ENCODE measurements at regions not wholly inside any gene's neighbourhood (a gene's known extent, or its start where the extent isn't known, plus 50 kb on each side); places are given as distances from the start of the nearest gene placed in this dataset.

DNA sequence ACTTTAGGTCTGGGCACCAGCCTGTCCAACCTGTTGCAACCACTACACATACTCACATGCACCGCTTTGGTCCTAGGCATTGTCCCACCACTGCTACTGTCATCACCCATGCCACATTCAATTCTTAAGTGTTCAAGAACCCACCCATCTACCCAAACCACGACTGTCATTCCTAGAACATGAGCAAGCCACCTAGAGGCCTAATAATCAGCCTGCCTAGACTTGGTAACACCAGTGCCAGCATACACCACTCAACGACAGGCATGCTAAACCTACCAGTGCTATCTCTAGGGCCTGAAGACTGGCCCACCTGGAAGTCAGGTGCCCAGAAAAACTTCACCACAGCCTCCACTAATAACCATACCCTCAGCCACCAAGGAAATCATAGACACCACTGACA is 532.8 kb upstream of the DEPDC1 start:
- ATAC-seq: no peak

DNA sequence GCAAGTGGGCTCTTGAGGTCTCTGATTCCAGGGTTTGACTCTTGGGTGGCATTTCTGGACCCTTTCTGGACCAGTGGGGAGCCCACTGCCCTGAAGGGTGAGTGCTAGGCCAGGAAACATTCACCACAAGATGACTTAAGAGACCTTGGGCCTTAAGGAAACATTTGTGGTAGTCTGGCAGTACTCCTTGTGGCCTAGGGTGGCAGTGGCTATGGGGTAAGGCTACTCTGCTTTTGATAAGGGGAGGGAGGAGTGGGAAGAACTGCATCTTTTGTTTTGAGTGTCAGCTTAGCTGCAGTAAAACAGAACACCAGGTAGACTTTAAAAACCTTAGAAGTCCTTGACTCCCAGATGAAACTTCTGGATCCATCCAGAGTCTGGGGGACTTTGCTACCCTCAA is 529.3 kb upstream of the LRRC7 start:
- TF ChIP-seq, protein P1, sequence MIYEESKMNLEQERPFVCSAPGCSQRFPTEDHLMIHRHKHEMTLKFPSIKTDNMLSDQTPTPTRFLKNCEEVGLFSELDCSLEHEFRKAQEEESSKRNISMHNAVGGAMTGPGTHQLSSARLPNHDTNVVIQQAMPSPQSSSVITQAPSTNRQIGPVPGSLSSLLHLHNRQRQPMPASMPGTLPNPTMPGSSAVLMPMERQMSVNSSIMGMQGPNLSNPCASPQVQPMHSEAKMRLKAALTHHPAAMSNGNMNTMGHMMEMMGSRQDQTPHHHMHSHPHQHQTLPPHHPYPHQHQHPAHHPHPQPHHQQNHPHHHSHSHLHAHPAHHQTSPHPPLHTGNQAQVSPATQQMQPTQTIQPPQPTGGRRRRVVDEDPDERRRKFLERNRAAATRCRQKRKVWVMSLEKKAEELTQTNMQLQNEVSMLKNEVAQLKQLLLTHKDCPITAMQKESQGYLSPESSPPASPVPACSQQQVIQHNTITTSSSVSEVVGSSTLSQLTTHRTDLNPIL (CRISPR knock-in tag; IDR thresholded peaks at IDR 0.05; ENCODE audit: low read depth): no peak
- TF ChIP-seq SNAI2 (CRISPR knock-in tag; IDR thresholded peaks at IDR 0.05) (no peak), ZNF8 (CRISPR knock-in tag; IDR thresholded peaks at IDR 0.05) (no peak), BACH2 (CRISPR knock-in tag; IDR thresholded peaks at IDR 0.05; ENCODE audit: borderline replicate concordance) (no peak), CSDC2 (CRISPR knock-in tag; IDR thresholded peaks at IDR 0.05) (no peak), GLIS3 (CRISPR knock-in tag; IDR thresholded peaks at IDR 0.05) (no peak), ESRRG (CRISPR knock-in tag; IDR thresholded peaks at IDR 0.05) (no peak), ZNF70 (CRISPR knock-in tag; IDR thresholded peaks at IDR 0.05) (no peak)
- TF ChIP-seq, protein P2, sequence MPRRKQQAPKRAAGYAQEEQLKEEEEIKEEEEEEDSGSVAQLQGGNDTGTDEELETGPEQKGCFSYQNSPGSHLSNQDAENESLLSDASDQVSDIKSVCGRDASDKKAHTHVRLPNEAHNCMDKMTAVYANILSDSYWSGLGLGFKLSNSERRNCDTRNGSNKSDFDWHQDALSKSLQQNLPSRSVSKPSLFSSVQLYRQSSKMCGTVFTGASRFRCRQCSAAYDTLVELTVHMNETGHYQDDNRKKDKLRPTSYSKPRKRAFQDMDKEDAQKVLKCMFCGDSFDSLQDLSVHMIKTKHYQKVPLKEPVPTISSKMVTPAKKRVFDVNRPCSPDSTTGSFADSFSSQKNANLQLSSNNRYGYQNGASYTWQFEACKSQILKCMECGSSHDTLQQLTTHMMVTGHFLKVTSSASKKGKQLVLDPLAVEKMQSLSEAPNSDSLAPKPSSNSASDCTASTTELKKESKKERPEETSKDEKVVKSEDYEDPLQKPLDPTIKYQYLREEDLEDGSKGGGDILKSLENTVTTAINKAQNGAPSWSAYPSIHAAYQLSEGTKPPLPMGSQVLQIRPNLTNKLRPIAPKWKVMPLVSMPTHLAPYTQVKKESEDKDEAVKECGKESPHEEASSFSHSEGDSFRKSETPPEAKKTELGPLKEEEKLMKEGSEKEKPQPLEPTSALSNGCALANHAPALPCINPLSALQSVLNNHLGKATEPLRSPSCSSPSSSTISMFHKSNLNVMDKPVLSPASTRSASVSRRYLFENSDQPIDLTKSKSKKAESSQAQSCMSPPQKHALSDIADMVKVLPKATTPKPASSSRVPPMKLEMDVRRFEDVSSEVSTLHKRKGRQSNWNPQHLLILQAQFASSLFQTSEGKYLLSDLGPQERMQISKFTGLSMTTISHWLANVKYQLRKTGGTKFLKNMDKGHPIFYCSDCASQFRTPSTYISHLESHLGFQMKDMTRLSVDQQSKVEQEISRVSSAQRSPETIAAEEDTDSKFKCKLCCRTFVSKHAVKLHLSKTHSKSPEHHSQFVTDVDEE (CRISPR knock-in tag; IDR thresholded peaks at IDR 0.05): no peak
- TF ChIP-seq, protein P3, sequence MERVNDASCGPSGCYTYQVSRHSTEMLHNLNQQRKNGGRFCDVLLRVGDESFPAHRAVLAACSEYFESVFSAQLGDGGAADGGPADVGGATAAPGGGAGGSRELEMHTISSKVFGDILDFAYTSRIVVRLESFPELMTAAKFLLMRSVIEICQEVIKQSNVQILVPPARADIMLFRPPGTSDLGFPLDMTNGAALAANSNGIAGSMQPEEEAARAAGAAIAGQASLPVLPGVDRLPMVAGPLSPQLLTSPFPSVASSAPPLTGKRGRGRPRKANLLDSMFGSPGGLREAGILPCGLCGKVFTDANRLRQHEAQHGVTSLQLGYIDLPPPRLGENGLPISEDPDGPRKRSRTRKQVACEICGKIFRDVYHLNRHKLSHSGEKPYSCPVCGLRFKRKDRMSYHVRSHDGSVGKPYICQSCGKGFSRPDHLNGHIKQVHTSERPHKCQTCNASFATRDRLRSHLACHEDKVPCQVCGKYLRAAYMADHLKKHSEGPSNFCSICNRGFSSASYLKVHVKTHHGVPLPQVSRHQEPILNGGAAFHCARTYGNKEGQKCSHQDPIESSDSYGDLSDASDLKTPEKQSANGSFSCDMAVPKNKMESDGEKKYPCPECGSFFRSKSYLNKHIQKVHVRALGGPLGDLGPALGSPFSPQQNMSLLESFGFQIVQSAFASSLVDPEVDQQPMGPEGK (CRISPR knock-in tag; IDR thresholded peaks at IDR 0.05; ENCODE audit: borderline replicate concordance): no peak
- TF ChIP-seq, protein P4, sequence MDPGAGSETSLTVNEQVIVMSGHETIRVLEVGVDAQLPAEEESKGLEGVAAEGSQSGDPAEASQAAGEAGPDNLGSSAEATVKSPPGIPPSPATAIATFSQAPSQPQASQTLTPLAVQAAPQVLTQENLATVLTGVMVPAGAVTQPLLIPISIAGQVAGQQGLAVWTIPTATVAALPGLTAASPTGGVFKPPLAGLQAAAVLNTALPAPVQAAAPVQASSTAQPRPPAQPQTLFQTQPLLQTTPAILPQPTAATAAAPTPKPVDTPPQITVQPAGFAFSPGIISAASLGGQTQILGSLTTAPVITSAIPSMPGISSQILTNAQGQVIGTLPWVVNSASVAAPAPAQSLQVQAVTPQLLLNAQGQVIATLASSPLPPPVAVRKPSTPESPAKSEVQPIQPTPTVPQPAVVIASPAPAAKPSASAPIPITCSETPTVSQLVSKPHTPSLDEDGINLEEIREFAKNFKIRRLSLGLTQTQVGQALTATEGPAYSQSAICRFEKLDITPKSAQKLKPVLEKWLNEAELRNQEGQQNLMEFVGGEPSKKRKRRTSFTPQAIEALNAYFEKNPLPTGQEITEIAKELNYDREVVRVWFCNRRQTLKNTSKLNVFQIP (CRISPR knock-in tag; IDR thresholded peaks at IDR 0.05; ENCODE audit: borderline replicate concordance, low read depth): no peak

More for the DNA sequence above, 532.8 kb upstream of the DEPDC1 start:
- TF ChIP-seq ARNTL (CRISPR knock-in tag; IDR thresholded peaks at IDR 0.05; ENCODE audit: borderline replicate concordance, low read depth) (no peak), OSR1 (CRISPR knock-in tag; IDR thresholded peaks at IDR 0.05) (no peak), RARB (CRISPR knock-in tag; IDR thresholded peaks at IDR 0.05) (no peak), BACH2 (CRISPR knock-in tag; IDR thresholded peaks at IDR 0.05; ENCODE audit: borderline replicate concordance) (no peak), TOX (CRISPR knock-in tag; IDR thresholded peaks at IDR 0.05; ENCODE audit: borderline replicate concordance) (no peak)

DNA sequence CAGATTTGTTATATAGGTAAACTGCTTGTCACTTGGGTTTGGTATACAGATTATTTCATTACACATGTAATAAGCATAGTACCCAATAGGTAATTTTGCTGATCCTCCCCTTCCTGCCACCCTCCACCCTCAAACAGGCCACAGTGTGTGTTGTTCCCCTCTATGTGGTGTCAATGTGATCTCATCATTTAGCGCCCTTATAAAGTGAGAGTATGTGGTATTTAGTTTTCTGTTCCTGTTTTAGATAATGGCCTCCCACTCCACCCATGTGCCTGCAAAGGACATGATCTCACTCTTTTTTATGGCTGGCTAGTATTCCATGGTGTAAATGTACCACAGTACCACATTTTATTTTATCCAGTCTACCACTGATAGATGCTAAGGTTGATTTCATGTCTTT is 522.1 kb upstream of the LRRC7 start:
- ATAC-seq: no peak
- TF ChIP-seq CSDC2 (CRISPR knock-in tag; IDR thresholded peaks at IDR 0.05) (no peak), TCF4 (CRISPR knock-in tag; IDR thresholded peaks at IDR 0.05; ENCODE audit: borderline replicate concordance) (no peak), ZNF565 (CRISPR knock-in tag; conservative IDR thresholded peaks at IDR 0.05; ENCODE audit: low read depth) (no peak), OSR1 (CRISPR knock-in tag; IDR thresholded peaks at IDR 0.05) (no peak), RARB (CRISPR knock-in tag; IDR thresholded peaks at IDR 0.05) (no peak), PPARA (CRISPR knock-in tag; IDR thresholded peaks at IDR 0.05; ENCODE audit: borderline replicate concordance) (no peak), ZC3H10 (CRISPR knock-in tag; IDR thresholded peaks at IDR 0.05) (no peak), GLIS3 (CRISPR knock-in tag; IDR thresholded peaks at IDR 0.05) (no peak), TOX (CRISPR knock-in tag; IDR thresholded peaks at IDR 0.05; ENCODE audit: borderline replicate concordance) (no peak), ZFP30 (CRISPR knock-in tag; IDR thresholded peaks at IDR 0.05) (no peak), ESRRG (CRISPR knock-in tag; IDR thresholded peaks at IDR 0.05) (no peak)
- TF ChIP-seq, protein P1 (CRISPR knock-in tag; IDR thresholded peaks at IDR 0.05; ENCODE audit: low read depth): no peak
- TF ChIP-seq, protein P4 (CRISPR knock-in tag; IDR thresholded peaks at IDR 0.05; ENCODE audit: borderline replicate concordance, low read depth): no peak
- TF ChIP-seq, protein P3 (CRISPR knock-in tag; IDR thresholded peaks at IDR 0.05; ENCODE audit: borderline replicate concordance): no peak
- TF ChIP-seq, protein P5, sequence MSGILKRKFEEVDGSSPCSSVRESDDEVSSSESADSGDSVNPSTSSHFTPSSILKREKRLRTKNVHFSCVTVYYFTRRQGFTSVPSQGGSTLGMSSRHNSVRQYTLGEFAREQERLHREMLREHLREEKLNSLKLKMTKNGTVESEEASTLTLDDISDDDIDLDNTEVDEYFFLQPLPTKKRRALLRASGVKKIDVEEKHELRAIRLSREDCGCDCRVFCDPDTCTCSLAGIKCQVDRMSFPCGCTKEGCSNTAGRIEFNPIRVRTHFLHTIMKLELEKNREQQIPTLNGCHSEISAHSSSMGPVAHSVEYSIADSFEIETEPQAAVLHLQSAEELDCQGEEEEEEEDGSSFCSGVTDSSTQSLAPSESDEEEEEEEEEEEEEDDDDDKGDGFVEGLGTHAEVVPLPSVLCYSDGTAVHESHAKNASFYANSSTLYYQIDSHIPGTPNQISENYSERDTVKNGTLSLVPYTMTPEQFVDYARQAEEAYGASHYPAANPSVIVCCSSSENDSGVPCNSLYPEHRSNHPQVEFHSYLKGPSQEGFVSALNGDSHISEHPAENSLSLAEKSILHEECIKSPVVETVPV (CRISPR knock-in tag; IDR thresholded peaks at IDR 0.05): no peak

More for the DNA sequence above, 529.3 kb upstream of the LRRC7 start:
- no peak for ATAC-seq
